GM21825 (cell line): ENCODE measurements at regions not wholly inside any gene's neighbourhood (a gene's known extent, or its start where the extent isn't known, plus 50 kb on each side); places are given as distances from the start of the nearest gene placed in this dataset.
"Not testable (repeated sequence)": the region's sequence is repeated elsewhere in the genome, so short reads cannot be mapped to it uniquely, and the experiment has no call there.

Source experiments
- ATAC-seq: cut with Tn5 transposase; IDR thresholded peaks from one replicate; pipeline ENCODE4 v1.9.1; 2021; ENCODE audit warnings: mild to moderate bottlenecking, moderate library complexity; ENCODE audit not compliant: unreplicated experiment

- ATAC-seq = no peak
Observed at GRCh38 chr6:90374201-90374600, 77.6 kb upstream of the BACH2 start.

GRCh38 chr6:90372885-90373284 lies 76.2 kb upstream of the BACH2 start:
- ATAC-seq = no peak

DNA sequence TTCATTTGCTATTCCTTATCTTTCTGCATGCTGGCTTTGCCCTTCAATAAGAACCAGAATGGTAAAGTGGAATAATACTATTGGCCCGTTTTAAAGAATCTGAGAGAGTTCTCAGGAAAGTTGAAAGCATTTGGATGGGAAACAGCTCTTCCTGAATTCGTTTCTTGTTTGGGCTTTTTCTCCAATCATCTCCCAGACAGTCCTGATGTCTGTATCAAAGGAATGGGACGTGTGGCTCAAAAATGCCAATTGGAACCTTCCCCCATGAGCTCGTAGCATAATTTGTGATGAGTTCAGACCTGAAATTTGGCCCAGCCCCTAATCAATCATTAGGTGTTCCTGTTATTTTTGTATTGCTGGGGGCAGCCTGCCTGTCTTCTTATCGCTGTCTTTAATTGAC lies 75.8 kb upstream of the BACH2 start:
- ATAC-seq = no peak

DNA sequence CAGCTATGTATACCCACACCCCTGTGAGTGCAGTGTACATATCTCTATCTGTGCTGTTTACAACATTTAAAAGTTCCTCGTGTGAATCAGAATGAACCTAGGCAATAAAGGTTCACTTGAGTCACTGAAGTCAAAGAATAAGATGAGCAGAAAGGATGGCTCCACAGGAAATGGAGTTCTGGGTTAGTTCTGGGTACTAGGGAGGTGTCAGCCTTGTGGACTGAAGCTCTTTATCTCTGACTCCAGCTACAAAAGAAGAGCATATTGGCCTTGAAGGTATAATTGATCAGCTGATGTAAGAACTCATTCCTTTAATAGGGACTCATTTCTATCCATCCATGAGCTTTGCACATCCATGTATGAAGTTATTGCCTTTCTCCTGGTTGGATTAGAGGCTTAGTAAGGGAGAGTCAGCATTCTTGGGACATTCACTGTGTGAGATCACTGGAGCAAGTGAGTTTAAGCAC lies 73.9 kb upstream of the BACH2 start:
- no peak for ATAC-seq

DNA sequence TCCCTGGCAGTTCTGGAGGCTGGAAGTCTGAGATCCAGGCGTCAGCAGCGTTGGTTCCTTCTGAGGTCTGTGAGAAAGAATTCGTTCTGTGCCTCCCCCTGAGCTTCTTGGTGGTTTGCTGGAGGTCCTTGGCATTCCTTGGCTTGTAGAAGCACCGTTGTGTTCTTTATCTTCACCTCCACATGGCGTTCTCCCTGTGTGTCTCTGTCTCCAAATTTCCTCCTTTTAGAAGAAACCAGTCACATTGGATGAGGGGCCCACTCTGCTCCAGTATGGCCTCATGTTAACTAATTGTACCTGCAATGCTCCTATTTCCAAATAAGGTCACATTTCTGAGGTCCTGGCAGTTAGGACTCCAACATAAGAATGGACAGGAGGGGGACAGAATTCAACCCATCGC lies 73.0 kb upstream of the BACH2 start:
- no peak for ATAC-seq

GRCh38 chr6:90369024-90369519 lies 72.4 kb upstream of the BACH2 start:
- ATAC-seq = peak; percentile 99

DNA sequence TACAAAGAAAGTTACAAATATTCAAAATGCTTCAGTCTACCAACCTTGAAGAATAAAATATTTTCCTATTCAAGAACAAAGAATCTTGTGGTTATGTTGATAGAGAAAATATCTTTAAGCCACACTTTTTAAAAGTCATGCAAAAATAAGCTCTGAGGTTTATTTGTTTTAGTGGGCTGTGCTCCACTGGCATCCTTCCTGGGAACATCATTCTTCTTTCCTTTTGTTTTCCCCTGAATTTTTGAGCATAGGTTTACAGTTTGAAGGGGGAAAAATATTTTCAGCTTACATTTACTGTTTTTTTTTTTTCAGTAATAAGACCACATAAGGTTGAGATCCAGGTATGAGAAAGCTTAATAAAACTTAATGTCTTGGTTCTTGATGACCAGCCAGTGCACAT lies 72.0 kb upstream of the BACH2 start:
- ATAC-seq = no peak

DNA sequence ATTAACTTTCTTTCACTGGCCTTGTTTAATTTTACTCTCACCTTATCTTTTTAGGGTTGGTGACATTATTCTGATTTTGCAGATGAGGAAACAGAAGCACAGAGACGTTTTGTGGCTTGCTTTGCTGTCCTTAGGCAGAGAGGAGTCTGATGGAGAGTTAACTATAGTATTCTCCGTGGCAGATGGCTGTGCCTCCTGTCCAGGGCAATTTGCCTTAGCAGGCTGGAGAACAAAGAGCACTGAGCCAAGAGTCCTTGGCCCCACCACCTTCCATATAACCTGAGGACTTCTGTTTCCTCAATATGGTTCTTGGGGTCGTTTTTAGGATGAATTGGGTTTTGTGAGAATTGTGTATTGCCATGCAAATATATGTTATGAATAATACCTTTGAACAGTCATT lies 71.4 kb upstream of the BACH2 start:
- no peak for ATAC-seq

DNA sequence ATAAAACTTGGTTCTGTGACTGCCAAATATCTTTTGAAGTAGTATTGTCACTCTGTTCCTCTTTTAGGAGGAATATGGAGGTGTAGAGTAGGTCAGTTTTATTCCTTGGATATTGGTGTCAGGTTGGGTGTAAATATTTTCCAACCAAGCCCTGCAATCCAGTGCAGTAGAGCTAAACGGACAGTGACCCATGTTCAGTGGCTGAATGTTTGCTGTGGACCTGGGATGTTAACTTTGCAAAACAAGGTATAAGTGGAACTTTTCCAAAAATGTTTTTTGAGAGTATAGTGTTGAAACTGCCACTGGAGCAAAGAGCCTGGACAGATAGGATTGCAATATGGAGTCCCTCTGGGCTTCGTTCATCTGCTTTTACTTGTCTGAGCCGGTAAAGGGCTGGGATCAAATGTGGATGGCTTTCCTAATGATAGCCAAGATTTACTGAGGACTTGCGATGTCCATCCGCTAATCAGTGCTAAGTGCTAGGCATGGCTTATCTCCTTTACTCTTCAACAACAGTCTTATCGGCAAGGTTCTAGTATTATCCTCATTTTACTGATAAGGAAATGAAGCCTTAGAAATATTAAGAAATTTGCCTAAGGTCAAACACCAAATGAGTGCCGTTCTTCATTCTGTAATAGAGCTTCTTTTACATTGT lies 69.0 kb upstream of the BACH2 start:
- ATAC-seq = no peak

- no peak for ATAC-seq
Observed at GRCh38 chr6:90365002-90365401, 68.4 kb upstream of the BACH2 start.

- ATAC-seq = no peak
Observed at GRCh38 chr6:90364286-90364685, 67.6 kb upstream of the BACH2 start.

DNA sequence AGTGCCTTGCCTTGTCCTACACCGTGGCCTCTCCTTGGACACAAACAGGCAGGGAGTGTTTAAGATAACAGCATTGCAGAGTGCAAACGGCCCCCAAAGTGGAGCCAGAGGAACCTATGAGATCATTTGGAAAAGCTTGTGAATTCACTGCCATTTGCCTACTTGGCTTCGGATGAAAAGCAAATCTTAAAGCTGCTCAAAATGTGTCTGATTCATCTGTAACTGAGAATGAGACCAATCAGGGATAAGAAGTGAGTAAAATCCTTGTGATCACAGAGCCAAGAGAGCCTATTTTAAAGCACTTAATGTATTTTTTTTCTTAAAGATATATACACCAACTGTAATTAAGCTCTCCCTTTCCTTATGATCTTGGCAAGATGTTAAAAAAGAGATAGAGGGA lies 65.7 kb upstream of the BACH2 start:
- ATAC-seq = no peak

- ATAC-seq = no peak
Observed at GRCh38 chr6:90361174-90361573, 64.5 kb upstream of the BACH2 start.

DNA sequence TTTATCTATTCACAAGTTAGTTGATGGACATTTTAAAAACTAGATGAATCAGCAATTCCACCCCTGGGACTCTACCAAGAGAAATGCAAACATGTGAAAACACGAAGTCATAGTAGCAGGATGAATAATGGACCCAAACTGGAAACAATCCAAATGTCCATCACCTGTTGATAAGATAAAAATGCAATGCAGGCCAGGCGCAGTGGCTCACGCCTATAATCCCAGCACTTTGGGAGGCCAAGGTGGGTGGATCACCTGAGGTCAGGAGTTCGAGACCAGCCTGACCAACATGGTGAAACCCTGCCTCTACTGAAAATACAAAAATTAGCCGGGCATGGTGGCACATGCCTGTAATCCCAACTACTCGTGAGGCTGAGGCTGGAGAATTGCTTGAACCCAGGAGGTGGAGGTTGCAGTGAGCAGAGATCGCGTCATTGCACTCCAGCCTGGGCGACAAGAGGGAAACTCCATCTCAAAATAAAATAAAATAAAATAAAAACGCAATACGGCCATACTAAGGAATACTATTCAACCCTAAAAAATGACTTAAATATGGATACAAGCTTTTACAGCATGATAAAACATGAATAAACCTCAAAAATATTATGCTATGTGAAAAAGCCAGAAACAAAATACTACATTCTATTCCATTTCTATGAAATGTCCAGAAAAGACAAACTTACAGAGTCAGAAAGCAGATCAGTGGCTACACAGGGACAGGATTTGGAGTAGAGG lies 61.6 kb upstream of the BACH2 start:
- not testable (repeated sequence) for ATAC-seq

DNA sequence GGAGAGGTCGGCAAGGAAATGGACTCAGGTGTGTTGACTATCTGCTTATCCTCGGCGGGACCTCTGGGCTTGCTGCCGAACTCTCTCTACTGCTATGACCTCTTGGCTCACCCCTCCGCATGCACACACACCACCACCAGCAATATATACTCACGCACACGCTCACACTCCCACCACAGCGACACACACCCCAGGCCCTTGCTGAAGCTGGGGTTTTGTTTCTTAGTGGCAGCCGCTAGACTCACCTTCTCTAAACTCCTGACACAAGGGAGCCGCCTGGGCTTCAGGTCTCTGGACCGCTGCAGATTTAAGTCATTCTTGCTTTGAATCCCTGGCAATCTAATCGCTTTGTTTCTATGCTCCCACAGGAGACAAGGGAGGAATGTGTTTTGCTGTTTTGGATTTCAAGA lies 59.4 kb upstream of the BACH2 start:
- ATAC-seq = no peak

- no peak for ATAC-seq
Observed at GRCh38 chr6:90354961-90355360, 58.3 kb upstream of the BACH2 start.

GRCh38 chr6:90351696-90352095 lies 55.1 kb upstream of the BACH2 start:
- no peak for ATAC-seq

DNA sequence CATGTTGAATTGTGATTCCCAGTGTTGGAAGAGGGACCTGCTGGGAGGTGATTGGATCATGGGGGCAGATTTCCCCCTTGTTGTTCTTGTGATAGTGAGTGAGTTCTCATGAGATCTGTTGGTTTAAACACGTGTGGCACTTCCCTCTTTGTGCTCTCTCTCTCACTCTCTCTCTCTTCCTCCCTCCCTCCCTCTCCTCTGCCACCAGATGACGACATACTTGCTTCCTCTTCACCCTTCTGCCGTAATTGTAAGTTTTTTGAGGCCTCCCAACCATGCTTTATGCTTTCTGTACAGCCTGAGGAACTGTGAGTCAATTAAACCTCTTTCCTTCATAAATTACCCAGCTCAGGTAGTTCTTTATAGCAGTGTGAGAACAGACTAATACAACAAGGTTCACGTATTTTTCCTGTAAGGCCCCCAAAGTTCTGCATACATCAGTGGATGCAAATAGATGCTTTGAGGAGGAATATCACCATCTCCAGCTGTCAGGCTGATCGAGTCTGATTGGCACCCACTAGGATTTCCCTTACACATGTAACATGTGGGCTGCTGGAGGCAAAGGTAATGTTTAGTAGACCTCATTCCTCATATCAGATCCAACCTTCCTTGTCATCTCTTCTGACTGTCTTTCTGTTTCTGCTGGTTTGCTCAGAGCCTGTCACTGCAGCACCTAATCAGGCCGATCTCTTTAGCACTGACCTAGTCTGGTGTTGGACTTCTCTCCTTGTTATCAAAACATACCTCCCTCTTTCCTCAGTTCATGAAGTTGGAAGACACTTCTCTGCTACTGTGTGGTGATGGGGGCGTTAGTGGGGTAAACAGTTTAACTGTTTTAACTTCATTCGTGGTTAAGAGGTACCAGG lies 54.3 kb upstream of the BACH2 start:
- ATAC-seq = no peak

DNA sequence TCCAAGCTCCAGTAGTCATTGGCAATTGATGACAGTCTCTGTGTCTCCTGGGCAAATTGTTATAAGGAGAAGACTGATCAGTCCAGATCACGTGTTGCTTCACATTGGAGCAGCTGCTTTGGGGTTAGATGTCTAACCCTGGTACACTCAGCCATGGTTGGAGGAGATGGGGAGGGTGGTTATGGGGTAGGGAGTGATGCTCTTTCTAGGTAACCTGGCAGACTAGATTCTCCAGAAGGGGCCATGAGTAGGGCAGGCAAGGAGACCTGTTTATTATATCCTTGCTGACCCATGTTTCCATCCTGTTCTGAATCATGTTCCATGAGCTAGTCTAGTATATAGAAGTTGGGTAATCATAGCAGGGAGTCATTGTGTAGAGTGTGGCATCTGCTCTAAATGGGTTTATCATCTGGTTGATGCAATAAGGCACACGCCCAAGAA lies 50.8 kb upstream of the BACH2 start:
- ATAC-seq = no peak

- no peak for ATAC-seq
Observed at GRCh38 chr6:90346729-90347128, 50.1 kb upstream of the BACH2 start.
